ENCODE measurements at regions not wholly inside any gene's neighbourhood (a gene's known extent, or its start where the extent isn't known, plus 50 kb on each side); places are given as distances from the start of the nearest gene placed in this dataset.

- Histone ChIP-seq H3K4me1 (ENCODE audit: insufficient read depth, low read length, severe bottlenecking) (no peaks in the 10 kb centered on the region), H3F3A (ENCODE audit: insufficient read depth, low read length) (no peaks in the 10 kb centered on the region), H3K9ac (ENCODE audit: low read length) (no peak overlapping the region), H3K36me3 (ENCODE audit: insufficient read depth, low read length) (no peaks in the 10 kb centered on the region), H4K20me1 (ENCODE audit: insufficient read depth, low read length) (no peaks in the 10 kb centered on the region), H3K9me3 (ENCODE audit: low read length) (no peaks in the 10 kb centered on the region), H2AFZ (ENCODE audit: low read length) (no peak overlapping the region), H3K79me2 (ENCODE audit: insufficient read depth, low read length) (no peaks in the 10 kb centered on the region), H3K27me3 (ENCODE audit: insufficient read depth, low read length) (no peaks in the 10 kb centered on the region), H3K4me2 (ENCODE audit: low read length) (no peak overlapping the region), H3K9me2 (ENCODE audit: low read depth, low read length) (no peaks in the 10 kb centered on the region), H3K27ac (ENCODE audit: low read depth, low read length, poor library complexity, severe bottlenecking) (no peak overlapping the region), H3K4me3 (ENCODE audit: low read depth, low read length, poor library complexity, severe bottlenecking) (no peak overlapping the region)
- TF ChIP-seq EZH2 (IDR thresholded peaks at IDR 0.05; ENCODE audit: borderline replicate concordance, low read length) = no peak
- TF ChIP-seq, protein P1, sequence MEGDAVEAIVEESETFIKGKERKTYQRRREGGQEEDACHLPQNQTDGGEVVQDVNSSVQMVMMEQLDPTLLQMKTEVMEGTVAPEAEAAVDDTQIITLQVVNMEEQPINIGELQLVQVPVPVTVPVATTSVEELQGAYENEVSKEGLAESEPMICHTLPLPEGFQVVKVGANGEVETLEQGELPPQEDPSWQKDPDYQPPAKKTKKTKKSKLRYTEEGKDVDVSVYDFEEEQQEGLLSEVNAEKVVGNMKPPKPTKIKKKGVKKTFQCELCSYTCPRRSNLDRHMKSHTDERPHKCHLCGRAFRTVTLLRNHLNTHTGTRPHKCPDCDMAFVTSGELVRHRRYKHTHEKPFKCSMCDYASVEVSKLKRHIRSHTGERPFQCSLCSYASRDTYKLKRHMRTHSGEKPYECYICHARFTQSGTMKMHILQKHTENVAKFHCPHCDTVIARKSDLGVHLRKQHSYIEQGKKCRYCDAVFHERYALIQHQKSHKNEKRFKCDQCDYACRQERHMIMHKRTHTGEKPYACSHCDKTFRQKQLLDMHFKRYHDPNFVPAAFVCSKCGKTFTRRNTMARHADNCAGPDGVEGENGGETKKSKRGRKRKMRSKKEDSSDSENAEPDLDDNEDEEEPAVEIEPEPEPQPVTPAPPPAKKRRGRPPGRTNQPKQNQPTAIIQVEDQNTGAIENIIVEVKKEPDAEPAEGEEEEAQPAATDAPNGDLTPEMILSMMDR (IDR thresholded peaks at IDR 0.05; ENCODE audit: low read length) = no peak
These were observed 480.9 kb upstream of the TMEM132C start for GRCh38 chr12:127785986-127786590.

DNA sequence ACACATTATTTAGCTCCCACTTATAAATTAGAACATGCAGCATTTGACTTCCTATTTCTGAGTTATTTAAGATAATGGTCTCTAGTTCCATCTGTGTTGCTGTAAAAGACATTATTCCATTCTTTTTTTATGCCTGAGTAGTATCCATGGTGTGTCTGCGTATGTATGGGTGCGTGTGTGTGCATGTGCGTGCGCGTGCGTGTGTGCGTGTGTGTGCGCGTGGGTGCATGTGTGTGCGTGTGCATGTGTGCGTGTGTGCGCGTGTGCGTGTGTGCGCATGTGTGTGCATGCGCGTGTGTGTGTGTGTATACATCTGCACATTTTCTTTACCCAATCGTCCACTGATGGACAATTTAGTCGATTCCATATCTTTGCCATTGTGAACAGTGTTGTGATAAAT, 479.4 kb upstream of the TMEM132C start:
- no peaks in the 10 kb centered on the region for H3K9me3 ChIP-seq (ENCODE audit: low read length)
- no peaks in the 10 kb centered on the region for H3K4me1 ChIP-seq (ENCODE audit: insufficient read depth, low read length, severe bottlenecking)
- no peak overlapping the region for H3K27ac ChIP-seq (ENCODE audit: low read depth, low read length, poor library complexity, severe bottlenecking)
- no peak overlapping the region for H3K9ac ChIP-seq (ENCODE audit: low read length)
- H2AFZ ChIP-seq (ENCODE audit: low read length) = no peak overlapping the region
- H3K27me3 ChIP-seq (ENCODE audit: insufficient read depth, low read length) = no peaks in the 10 kb centered on the region
- no peaks in the 10 kb centered on the region for H3K36me3 ChIP-seq (ENCODE audit: insufficient read depth, low read length)
- no peaks in the 10 kb centered on the region for H3K79me2 ChIP-seq (ENCODE audit: insufficient read depth, low read length)
- H3K4me3 ChIP-seq (ENCODE audit: low read depth, low read length, poor library complexity, severe bottlenecking) = no peak overlapping the region
- TF ChIP-seq, protein P1 (IDR thresholded peaks at IDR 0.05; ENCODE audit: low read length) = no peak
- no peak for TF ChIP-seq EZH2 (IDR thresholded peaks at IDR 0.05; ENCODE audit: borderline replicate concordance, low read length)
- H3F3A ChIP-seq (ENCODE audit: insufficient read depth, low read length) = no peaks in the 10 kb centered on the region
- no peaks in the 10 kb centered on the region for H4K20me1 ChIP-seq (ENCODE audit: insufficient read depth, low read length)
- H3K4me2 ChIP-seq (ENCODE audit: low read length) = no peak overlapping the region
- no peaks in the 10 kb centered on the region for H3K9me2 ChIP-seq (ENCODE audit: low read depth, low read length)

GRCh38 chr12:127790376-127790775, 476.6 kb upstream of the TMEM132C start:
- Histone ChIP-seq H3F3A (ENCODE audit: insufficient read depth, low read length) (no peaks in the 10 kb centered on the region), H3K4me1 (ENCODE audit: insufficient read depth, low read length, severe bottlenecking) (no peaks in the 10 kb centered on the region)
- TF ChIP-seq, protein P1 (IDR thresholded peaks at IDR 0.05; ENCODE audit: low read length) = no peak
- TF ChIP-seq EZH2 (IDR thresholded peaks at IDR 0.05; ENCODE audit: borderline replicate concordance, low read length) = no peak

More at GRCh38 chr12:127790376-127790775, 476.6 kb upstream of the TMEM132C start:
- Histone ChIP-seq H4K20me1 (ENCODE audit: insufficient read depth, low read length) (no peaks in the 10 kb centered on the region), H3K4me2 (ENCODE audit: low read length) (no peak overlapping the region), H3K9ac (ENCODE audit: low read length) (no peak overlapping the region), H3K9me2 (ENCODE audit: low read depth, low read length) (no peaks in the 10 kb centered on the region), H3K9me3 (ENCODE audit: low read length) (no peaks in the 10 kb centered on the region), H3K27me3 (ENCODE audit: insufficient read depth, low read length) (no peaks in the 10 kb centered on the region), H2AFZ (ENCODE audit: low read length) (no peak overlapping the region), H3K27ac (ENCODE audit: low read depth, low read length, poor library complexity, severe bottlenecking) (no peak overlapping the region), H3K36me3 (ENCODE audit: insufficient read depth, low read length) (no peaks in the 10 kb centered on the region), H3K4me3 (ENCODE audit: low read depth, low read length, poor library complexity, severe bottlenecking) (no peak overlapping the region), H3K79me2 (ENCODE audit: insufficient read depth, low read length) (no peaks in the 10 kb centered on the region)
